ENCODE measurements at regions not wholly inside any gene's neighbourhood (a gene's known extent, or its start where the extent isn't known, plus 50 kb on each side); places are given as distances from the start of the nearest gene placed in this dataset.
A peak's percentile ranks its signal among the peaks of the same experiment; 100 is the strongest.

DNA sequence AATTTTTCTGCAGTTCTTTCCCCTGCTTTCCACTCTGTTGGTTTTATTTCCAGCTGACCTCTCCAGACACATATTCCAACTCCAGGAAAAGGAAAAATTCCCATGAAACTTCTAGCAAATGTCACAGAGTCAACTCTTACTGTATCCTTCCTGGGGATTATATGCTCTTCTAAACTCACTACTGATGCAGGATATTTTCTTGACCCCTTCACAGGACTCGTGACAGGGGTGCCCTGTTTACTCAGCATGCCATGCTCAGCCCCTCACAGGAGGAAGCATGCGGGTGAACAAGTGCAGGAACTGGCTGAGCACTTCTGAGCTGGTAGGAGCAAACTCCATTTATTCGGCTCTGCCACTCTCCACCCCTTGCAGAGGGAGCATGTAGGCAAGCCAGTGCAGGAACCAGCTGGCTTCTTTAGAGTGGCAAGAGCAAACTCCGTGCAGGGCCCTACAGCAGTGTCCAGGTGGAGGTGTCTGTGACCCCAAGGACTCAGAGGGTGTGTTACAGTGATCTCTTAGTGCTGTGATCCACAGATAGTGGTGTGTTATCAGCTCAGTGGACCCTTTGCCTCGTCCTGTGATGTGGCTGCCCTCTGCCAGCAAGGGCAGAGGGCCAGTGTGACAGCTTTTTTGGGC is 413.6 kb upstream of the GRM7 start:
- peaks cover 3 to 12% (median 8%) of the 10 kb centered on the region in 5 donors for H3K9me3 Mint-ChIP-seq
- DNase-seq, result no peak
- CTCF ChIA-PET, result no interaction called here
- no peaks in the 10 kb centered on the region for H3K27me3 Mint-ChIP-seq
- no peaks in the 10 kb centered on the region for H3K4me1 ChIP-seq (ENCODE audit: insufficient read depth, low read length)
- no peaks in the 10 kb centered on the region for H3K36me3 ChIP-seq (ENCODE audit: insufficient read depth, low read length)
- H3K27ac Mint-ChIP-seq, result no peak overlapping the region
- H3K36me3 Mint-ChIP-seq, result no peaks in the 10 kb centered on the region
- no peak overlapping the region for H3K4me3 Mint-ChIP-seq
- no peaks in the 10 kb centered on the region for H3K27me3 ChIP-seq (ENCODE audit: insufficient read depth, low read length, poor library complexity, severe bottlenecking)
- POLR2A ChIA-PET, result no interaction called here
- H3K9me3 ChIP-seq (ENCODE audit: low read length), result no peaks in the 10 kb centered on the region
- no peak overlapping the region for H3K27ac ChIP-seq (ENCODE audit: low read depth, low read length)
- H3K4me3 ChIP-seq (ENCODE audit: low read length), result no peak overlapping the region
- no peaks in the 10 kb centered on the region for H3K4me1 Mint-ChIP-seq

GRCh38 chr3:6448011-6448410 is 412.9 kb upstream of the GRM7 start:
- H3K27ac ChIP-seq (ENCODE audit: low read depth, low read length), result no peak overlapping the region
- no peak overlapping the region for H3K4me3 ChIP-seq (ENCODE audit: low read length)
- H3K36me3 ChIP-seq (ENCODE audit: insufficient read depth, low read length), result no peaks in the 10 kb centered on the region
- CTCF ChIA-PET, result no interaction called here
- no peaks in the 10 kb centered on the region for H3K9me3 ChIP-seq (ENCODE audit: low read length)
- Mint-ChIP-seq H3K4me3 (no peak overlapping the region), H3K36me3 (no peaks in the 10 kb centered on the region), H3K27me3 (no peaks in the 10 kb centered on the region), H3K4me1 (no peaks in the 10 kb centered on the region), H3K27ac (peak overlapping the region in 1 of 8 donors; percentile 57), H3K9me3 (peaks cover 3 to 12% (median 8%) of the 10 kb centered on the region in 5 donors)
- no peak for DNase-seq
- H3K27me3 ChIP-seq (ENCODE audit: insufficient read depth, low read length, poor library complexity, severe bottlenecking), result no peaks in the 10 kb centered on the region
- no peaks in the 10 kb centered on the region for H3K4me1 ChIP-seq (ENCODE audit: insufficient read depth, low read length)
- POLR2A ChIA-PET, result no interaction called here

DNA sequence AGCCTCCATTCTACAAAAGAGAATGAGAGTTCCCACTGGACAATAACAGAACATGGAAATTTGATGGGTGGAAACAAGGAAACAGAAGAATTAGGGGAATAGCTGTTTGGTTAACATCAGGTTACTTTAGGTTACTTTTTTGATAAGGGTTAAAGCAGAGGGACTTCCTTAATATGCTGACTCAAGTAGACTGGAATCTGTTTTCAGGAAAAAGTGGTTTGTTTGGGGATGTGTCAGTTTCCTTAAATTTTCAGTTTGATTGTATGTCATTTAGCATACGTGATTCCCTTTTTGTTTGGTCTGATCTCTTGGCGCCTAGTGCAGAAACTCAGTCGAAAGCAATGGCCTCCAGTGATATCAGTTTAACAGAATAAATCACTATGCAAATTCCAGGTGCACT is 411.8 kb upstream of the GRM7 start:
- ChIA-PET CTCF (no interaction called here), POLR2A (no interaction called here)
- Histone ChIP-seq H3K4me1 (ENCODE audit: insufficient read depth, low read length) (no peaks in the 10 kb centered on the region), H3K27ac (ENCODE audit: low read depth, low read length) (no peak overlapping the region), H3K9me3 (ENCODE audit: low read length) (no peaks in the 10 kb centered on the region), H3K27me3 (ENCODE audit: insufficient read depth, low read length, poor library complexity, severe bottlenecking) (no peaks in the 10 kb centered on the region), H3K36me3 (ENCODE audit: insufficient read depth, low read length) (no peaks in the 10 kb centered on the region), H3K4me3 (ENCODE audit: low read length) (no peak overlapping the region)
- H3K4me1 Mint-ChIP-seq, result no peaks in the 10 kb centered on the region
- H3K9me3 Mint-ChIP-seq, result peaks cover 3 to 12% (median 8%) of the 10 kb centered on the region in 5 donors
- H3K27me3 Mint-ChIP-seq, result no peaks in the 10 kb centered on the region
- H3K36me3 Mint-ChIP-seq, result no peaks in the 10 kb centered on the region
- no peak for DNase-seq
- H3K4me3 Mint-ChIP-seq, result no peak overlapping the region
- H3K27ac Mint-ChIP-seq, result no peak overlapping the region

DNA sequence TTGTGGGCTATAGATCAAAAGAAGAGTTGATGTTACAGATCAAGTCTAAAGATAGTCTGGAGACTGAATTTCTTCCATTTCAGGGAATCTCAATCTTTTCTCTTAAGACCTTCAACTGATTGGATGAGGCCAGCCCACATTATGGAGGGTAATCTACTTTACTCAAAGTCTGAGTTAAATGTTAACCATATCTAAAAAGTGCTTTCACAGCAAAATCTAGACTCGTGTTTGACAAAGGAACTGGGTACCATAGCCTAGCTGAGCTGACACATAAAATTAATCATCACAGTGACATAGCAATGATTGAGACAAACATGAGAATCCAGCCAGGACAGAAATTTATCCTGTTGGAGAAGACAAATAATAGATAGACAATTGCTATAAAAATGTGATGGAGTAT is 407.9 kb upstream of the GRM7 start:
- no peak overlapping the region for H3K27ac ChIP-seq (ENCODE audit: low read depth, low read length)
- ChIA-PET POLR2A (no interaction called here), CTCF (no interaction called here)
- H3K9me3 ChIP-seq (ENCODE audit: low read length), result no peaks in the 10 kb centered on the region
- Mint-ChIP-seq H3K4me3 (no peak overlapping the region), H3K4me1 (no peaks in the 10 kb centered on the region), H3K36me3 (no peaks in the 10 kb centered on the region), H3K27me3 (no peaks in the 10 kb centered on the region), H3K27ac (no peak overlapping the region), H3K9me3 (peaks cover 2 to 12% (median 4%) of the 10 kb centered on the region in 5 donors)
- no peak overlapping the region for H3K4me3 ChIP-seq (ENCODE audit: low read length)
- H3K36me3 ChIP-seq (ENCODE audit: insufficient read depth, low read length), result no peaks in the 10 kb centered on the region
- H3K27me3 ChIP-seq (ENCODE audit: insufficient read depth, low read length, poor library complexity, severe bottlenecking), result no peaks in the 10 kb centered on the region
- no peak for DNase-seq
- no peaks in the 10 kb centered on the region for H3K4me1 ChIP-seq (ENCODE audit: insufficient read depth, low read length)

DNA sequence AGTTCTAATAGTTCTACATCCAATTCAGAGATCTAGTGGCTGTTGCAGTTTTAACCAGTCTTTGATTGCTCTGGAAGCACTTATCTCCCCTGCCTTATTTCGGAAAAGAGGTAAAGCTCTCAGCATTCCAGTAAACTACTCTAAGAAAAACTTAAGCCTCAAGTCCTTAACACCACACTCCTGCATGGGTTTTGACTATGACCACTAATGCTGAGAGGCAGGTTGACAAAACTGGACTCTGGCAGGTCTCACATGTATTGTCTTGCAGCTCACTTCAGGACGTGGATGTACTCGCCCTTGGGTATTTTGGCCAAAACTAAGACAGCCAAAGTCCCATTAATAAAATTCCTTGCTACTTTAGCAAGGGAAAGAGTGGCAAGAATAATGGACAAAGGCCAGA is 405.9 kb upstream of the GRM7 start:
- no peaks in the 10 kb centered on the region for H3K4me1 ChIP-seq (ENCODE audit: insufficient read depth, low read length)
- H3K9me3 ChIP-seq (ENCODE audit: low read length), result no peaks in the 10 kb centered on the region
- no peak overlapping the region for H3K4me3 Mint-ChIP-seq
- ChIA-PET POLR2A (no interaction called here), CTCF (no interaction called here)
- no peaks in the 10 kb centered on the region for H3K4me1 Mint-ChIP-seq
- H3K27me3 ChIP-seq (ENCODE audit: insufficient read depth, low read length, poor library complexity, severe bottlenecking), result no peaks in the 10 kb centered on the region
- H3K27me3 Mint-ChIP-seq, result no peaks in the 10 kb centered on the region
- no peak overlapping the region for H3K4me3 ChIP-seq (ENCODE audit: low read length)
- H3K27ac ChIP-seq (ENCODE audit: low read depth, low read length), result no peak overlapping the region
- no peaks in the 10 kb centered on the region for H3K36me3 Mint-ChIP-seq
- peaks cover 2 to 12% (median 5%) of the 10 kb centered on the region in 5 donors for H3K9me3 Mint-ChIP-seq
- H3K36me3 ChIP-seq (ENCODE audit: insufficient read depth, low read length), result no peaks in the 10 kb centered on the region
- DNase-seq, result no peak
- H3K27ac Mint-ChIP-seq, result no peak overlapping the region

- Mint-ChIP-seq H3K9me3 (peaks cover 4 to 25% (median 9%) of the 10 kb centered on the region in 5 donors), H3K36me3 (no peaks in the 10 kb centered on the region), H3K27ac (no peak overlapping the region), H3K4me3 (no peak overlapping the region), H3K4me1 (no peaks in the 10 kb centered on the region), H3K27me3 (no peaks in the 10 kb centered on the region)
- H3K27ac ChIP-seq (ENCODE audit: low read depth, low read length), result no peak overlapping the region
- POLR2A ChIA-PET, result no interaction called here
- no peaks in the 10 kb centered on the region for H3K36me3 ChIP-seq (ENCODE audit: insufficient read depth, low read length)
- DNase-seq, result no peak
- H3K4me3 ChIP-seq (ENCODE audit: low read length), result no peak overlapping the region
- no peaks in the 10 kb centered on the region for H3K27me3 ChIP-seq (ENCODE audit: insufficient read depth, low read length, poor library complexity, severe bottlenecking)
- H3K9me3 ChIP-seq (ENCODE audit: low read length), result no peaks in the 10 kb centered on the region
- CTCF ChIA-PET, result no interaction called here
- no peaks in the 10 kb centered on the region for H3K4me1 ChIP-seq (ENCODE audit: insufficient read depth, low read length)
Measured at GRCh38 chr3:6467186-6467585, 393.7 kb upstream of the GRM7 start.

- POLR2A ChIA-PET, result no interaction called here
- H3K4me3 Mint-ChIP-seq, result no peak overlapping the region
- no peaks in the 10 kb centered on the region for H3K4me1 Mint-ChIP-seq
- CTCF ChIA-PET, result no interaction called here
- H3K9me3 ChIP-seq (ENCODE audit: low read length), result no peaks in the 10 kb centered on the region
- no peaks in the 10 kb centered on the region for H3K36me3 ChIP-seq (ENCODE audit: insufficient read depth, low read length)
- DNase-seq, result no peak
- no peak overlapping the region for H3K4me3 ChIP-seq (ENCODE audit: low read length)
- no peaks in the 10 kb centered on the region for H3K36me3 Mint-ChIP-seq
- H3K27ac Mint-ChIP-seq, result no peak overlapping the region
- no peaks in the 10 kb centered on the region for H3K27me3 ChIP-seq (ENCODE audit: insufficient read depth, low read length, poor library complexity, severe bottlenecking)
- peaks cover 3 to 25% (median 9%) of the 10 kb centered on the region in 5 donors for H3K9me3 Mint-ChIP-seq
- no peaks in the 10 kb centered on the region for H3K4me1 ChIP-seq (ENCODE audit: insufficient read depth, low read length)
- H3K27ac ChIP-seq (ENCODE audit: low read depth, low read length), result no peak overlapping the region
- no peaks in the 10 kb centered on the region for H3K27me3 Mint-ChIP-seq
Measured at GRCh38 chr3:6468589-6468988, 392.3 kb upstream of the GRM7 start.

DNA sequence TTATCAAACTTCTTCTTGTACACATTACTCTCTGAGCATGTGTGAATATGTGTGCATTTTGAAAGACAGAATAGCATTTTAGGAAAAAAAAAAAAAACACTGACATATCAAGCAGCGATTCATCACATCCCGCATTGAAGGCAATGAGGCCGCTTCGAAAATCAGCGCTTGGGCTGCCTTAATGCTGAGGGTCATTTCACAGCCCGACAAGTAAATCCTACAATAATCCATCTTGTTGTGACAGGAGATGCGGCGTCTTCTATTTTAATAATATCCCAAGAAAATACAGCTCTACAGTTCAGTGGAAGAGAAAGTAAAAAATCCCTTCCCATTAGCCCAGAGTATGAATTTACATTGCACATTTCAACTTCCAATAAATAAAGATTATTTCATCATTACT is 389.2 kb upstream of the GRM7 start:
- Histone ChIP-seq H3K9me3 (ENCODE audit: low read length) (no peaks in the 10 kb centered on the region), H3K27me3 (ENCODE audit: insufficient read depth, low read length, poor library complexity, severe bottlenecking) (no peaks in the 10 kb centered on the region), H3K27ac (ENCODE audit: low read depth, low read length) (no peak overlapping the region), H3K4me1 (ENCODE audit: insufficient read depth, low read length) (no peaks in the 10 kb centered on the region), H3K4me3 (ENCODE audit: low read length) (no peak overlapping the region), H3K36me3 (ENCODE audit: insufficient read depth, low read length) (no peaks in the 10 kb centered on the region)
- ChIA-PET CTCF (no interaction called here), POLR2A (no interaction called here)
- H3K9me3 Mint-ChIP-seq, result peaks cover 3 to 21% (median 10%) of the 10 kb centered on the region in 5 donors
- H3K36me3 Mint-ChIP-seq, result no peaks in the 10 kb centered on the region
- no peaks in the 10 kb centered on the region for H3K4me1 Mint-ChIP-seq
- no peak overlapping the region for H3K27ac Mint-ChIP-seq
- no peak for DNase-seq
- no peak overlapping the region for H3K4me3 Mint-ChIP-seq
- no peaks in the 10 kb centered on the region for H3K27me3 Mint-ChIP-seq
